B cell (primary cell): ENCODE measurements at regions not wholly inside any gene's neighbourhood (a gene's known extent, or its start where the extent isn't known, plus 50 kb on each side); places are given as distances from the start of the nearest gene placed in this dataset.

Experiments
- ATAC-seq: fragments of 200-7000 bp; cut with Tn5 transposase; one replicate; pipeline ENCODE4 v1.10.0; 2021; ENCODE audit warnings: low read depth, mild to moderate bottlenecking, moderate number of reproducible peaks, moderate library complexity
- CTCF ChIA-PET: fragments of 350-600 bp; sonication (Branson Sonifier 250); formaldehyde crosslinking; loops from one replicate; lab custom pipeline; 2021; ENCODE audit warnings: antibody characterized with exemption, inconsistent platforms; lab: Charles Lee
- POLR2A ChIA-PET: fragments of 350-600 bp; sonication (Branson Sonifier 250); formaldehyde crosslinking; loops from one replicate; lab custom pipeline; 2021; ENCODE audit warnings: antibody characterized with exemption; lab: Charles Lee
- DNase-seq: peaks from one replicate; pipeline ENCODE4 v3.0.0; 2013
- H2AFZ ChIP-seq: 2 replicates; pipeline ENCODE4 v1.6.1; 2012; ENCODE audit warnings: mild to moderate bottlenecking, low read depth, low read length; ENCODE audit not compliant: insufficient read depth, poor library complexity, severe bottlenecking
- H3K27ac ChIP-seq, 2 donors: 1 replicate in 1 of 2; 2 replicates in 1 of 2; pipeline ENCODE4 v1.5.1; 2012 to 2013; ENCODE audit warnings: low read length in 2 of 2, mild to moderate bottlenecking in 2 of 2, moderate library complexity in 1 of 2
- H3K27me3 ChIP-seq, 4 experiments: fragments of 200-600 bp in 1 of 4; sonication (generic) in 1 of 4; replicated peaks in 1 of 4; 1 replicate in 2 of 4; 2 replicates in 2 of 4; pipeline versions ENCODE4 v1.6.1 to v1.7.0; 2013 to 2016; ENCODE audit warnings: low read length in 3 of 4, mild to moderate bottlenecking in 2 of 4, mixed read lengths in 1 of 4, moderate library complexity in 1 of 4; ENCODE audit not compliant: insufficient read depth in 4 of 4, control insufficient read depth in 3 of 4; ENCODE audit errors: control extremely low read depth in 1 of 4
- H3K36me3 ChIP-seq, 2 experiments: replicated peaks in 1 of 2; 1 replicate in 1 of 2; 2 replicates in 1 of 2; pipeline versions ENCODE4 v1.6.1 to v1.7.1; 2013; ENCODE audit warnings: low read length in 1 of 2; ENCODE audit not compliant: insufficient read depth in 2 of 2, control insufficient read depth in 1 of 2; ENCODE audit errors: control extremely low read depth in 1 of 2, extremely low read depth in 1 of 2
- H3K4me1 ChIP-seq, 2 donors: fragments of 200-600 bp in 1 of 2; sonication (generic) in 1 of 2; 1 replicate in 1 of 2; 2 replicates in 1 of 2; pipeline versions ENCODE4 v1.5.1 to v1.6.1; 2013 to 2017; ENCODE audit warnings: low read length in 2 of 2; ENCODE audit not compliant: control insufficient read depth in 2 of 2, insufficient read depth in 2 of 2
- H3K4me2 ChIP-seq: replicated peaks from 2 replicates; pipeline ENCODE3; 2012; ENCODE audit warnings: mild to moderate bottlenecking, low read depth, low read length; ENCODE audit not compliant: poor library complexity, severe bottlenecking
- H3K4me3 ChIP-seq, 5 experiments: fragments of 200-600 bp in 1 of 5; sonication (generic) in 1 of 5; 1 replicate in 3 of 5; 2 replicates in 2 of 5; pipeline versions ENCODE4 v1.5.1 to v1.7.0; 2011 to 2016; ENCODE audit warnings: low read length in 4 of 5, mild to moderate bottlenecking in 4 of 5, low read depth in 2 of 5, control low read depth in 1 of 5, moderate library complexity in 1 of 5; ENCODE audit not compliant: insufficient read depth in 1 of 5; ENCODE audit errors: control extremely low read depth in 1 of 5, extremely low read depth in 1 of 5
- H3K79me2 ChIP-seq: fragments of 200-600 bp; sonication (generic); one replicate; pipeline ENCODE4 v1.6.0; 2016; ENCODE audit warnings: low read length; ENCODE audit not compliant: control insufficient read depth, insufficient read depth
- H3K9ac ChIP-seq: fragments of 200-600 bp; sonication (generic); 2 replicates; pipeline ENCODE4 v1.6.1; 2017; ENCODE audit warnings: mild to moderate bottlenecking, low read length, moderate library complexity
- H3K9me3 ChIP-seq, 3 donors: one replicate each; pipeline versions ENCODE4 v1.6.1 to v1.7.1; 2013; ENCODE audit warnings: low read length in 2 of 3; ENCODE audit not compliant: control insufficient read depth in 2 of 3, insufficient read depth in 1 of 3; ENCODE audit errors: control extremely low read depth in 1 of 3
- H4K20me1 ChIP-seq: 2 replicates; pipeline ENCODE4 v1.6.0; 2012; ENCODE audit warnings: mild to moderate bottlenecking, low read length; ENCODE audit not compliant: insufficient read depth, control insufficient read depth, poor library complexity, severe bottlenecking
- H3K27ac Mint-ChIP-seq: one replicate; pipeline ENCODE4 v1.8.0; 2021; ENCODE audit warnings: mixed read lengths
- H3K27me3 Mint-ChIP-seq: one replicate; pipeline ENCODE4 v1.8.0; 2021; ENCODE audit warnings: mixed read lengths
- H3K4me1 Mint-ChIP-seq: one replicate; pipeline ENCODE4 v1.8.0; 2021; ENCODE audit warnings: mixed read lengths
- H3K4me3 Mint-ChIP-seq: one replicate; pipeline ENCODE4 v1.8.0; 2021; ENCODE audit warnings: mixed read lengths
- H3K9me3 Mint-ChIP-seq: one replicate; pipeline ENCODE4 v1.8.0; 2022; ENCODE audit warnings: mixed read lengths; ENCODE audit not compliant: insufficient read depth
- CTCF ChIP-seq: fragments of 200-600 bp; IDR thresholded peaks from one replicate; pipeline ENCODE4 v1.8.0; 2022; ENCODE audit warnings: antibody characterized with exemption, mild to moderate bottlenecking
- EZH2 ChIP-seq: IDR thresholded peaks from 2 replicates; pipeline ENCODE4 v1.6.1; 2012; ENCODE audit warnings: borderline replicate concordance, low read depth, mild to moderate bottlenecking, moderate library complexity, low read length; ENCODE audit not compliant: insufficient read depth, poor library complexity, severe bottlenecking
- WGBS: methylation state at CpG from one replicate; pipeline ENCODE4 v1.1.5; 2013; ENCODE audit warnings: missing lambda C conversion rate; ENCODE audit not compliant: insufficient coverage; 5-methylcytosine and 5-hydroxymethylcytosine counted together
- intact Hi-C: fragments of 100-400 bp; cut with micrococcal nuclease; formaldehyde crosslinking; loops from one replicate; pipeline ENCODE4 v1.10.0; 2022

GRCh38 chr6:134636186-134636799 lies 313.6 kb downstream of the ALDH8A1 start:
- Histone ChIP-seq H3K4me3 (no peak overlapping the region), H3K4me1 (peaks cover 7 to 14% of the 10 kb centered on the region in 2 donors), H3K27ac (no peak overlapping the region), H4K20me1 (no peaks in the 10 kb centered on the region), H3K36me3 (no peaks in the 10 kb centered on the region), H3K9me3 (peaks cover 0 to 7% (median 0%) of the 10 kb centered on the region in 3 donors), H3K27me3 (peaks cover 0 to 3% (median 0%) of the 10 kb centered on the region in 4 experiments), H3K9ac (no peak overlapping the region), H2AFZ (no peak overlapping the region), H3K4me2 (no peak overlapping the region), H3K79me2 (no peaks in the 10 kb centered on the region)
- ChIA-PET CTCF (interaction anchor here (1.2 to 9.3 kb wide), 4 partner anchors 188 to 456 kb away, joined by 3 to 187 read pairs (median 28); no protein-coding TSS in a partner anchor), POLR2A (interaction anchor here (0.7 kb wide), 1 partner anchor 431 kb away, joined by 10 read pairs; no protein-coding TSS in a partner anchor)
- DNase-seq, result peak; percentile 51
- ATAC-seq, result peak; percentile 53
- TF ChIP-seq EZH2 (no peak), CTCF (no peak)
- Mint-ChIP-seq H3K4me3 (peak overlapping the region; percentile 1), H3K4me1 (peaks cover 20% of the 10 kb centered on the region), H3K9me3 (no peaks in the 10 kb centered on the region), H3K27me3 (peaks cover 6% of the 10 kb centered on the region), H3K27ac (no peak overlapping the region)
- intact Hi-C loops, result no loop called here
- 79% methylated on average over 6 of the region's 7 CpGs for WGBS

- intact Hi-C loops, result no loop called here
Measured at GRCh38 chr6:134634966-134635365, 314.9 kb downstream of the ALDH8A1 start.

More at GRCh38 chr6:134634966-134635365, 314.9 kb downstream of the ALDH8A1 start:
- Mint-ChIP-seq H3K4me1 (peaks cover 28% of the 10 kb centered on the region), H3K4me3 (no peak overlapping the region), H3K27me3 (peaks cover 6% of the 10 kb centered on the region), H3K27ac (no peak overlapping the region), H3K9me3 (no peaks in the 10 kb centered on the region)
- DNase-seq (no peak), ATAC-seq (no peak)
- ChIA-PET POLR2A (no interaction called here), CTCF (interaction anchor here (0.9 to 1.7 kb wide), 3 partner anchors 305 to 461 kb away, joined by 4 read pairs; no protein-coding TSS in a partner anchor)
- Histone ChIP-seq H2AFZ (no peak overlapping the region), H3K79me2 (no peaks in the 10 kb centered on the region), H3K9ac (no peak overlapping the region), H3K4me2 (no peak overlapping the region), H3K27me3 (peaks cover 0 to 3% (median 0%) of the 10 kb centered on the region in 4 experiments), H3K4me1 (peaks cover 16 to 24% of the 10 kb centered on the region in 2 donors), H3K4me3 (no peak overlapping the region), H3K36me3 (no peaks in the 10 kb centered on the region), H3K27ac (no peak overlapping the region), H3K9me3 (peaks cover 0 to 7% (median 0%) of the 10 kb centered on the region in 3 donors), H4K20me1 (no peaks in the 10 kb centered on the region)
- no CpG with 5 or more reads among the region's 3 CpGs for WGBS
- TF ChIP-seq EZH2 (no peak), CTCF (no peak)
